TTC549 (cell line): ENCODE measurements at regions not wholly inside any gene's neighbourhood (a gene's known extent, or its start where the extent isn't known, plus 50 kb on each side); places are given as distances from the start of the nearest gene placed in this dataset.

ENCODE experiments used
- FAIRE-seq: peaks from 2 replicates; lab custom pipeline; 2012; peaks lifted over from hg19 to GRCh38; lab: Jason Lieb, UNC

- no peak for FAIRE-seq
Observed at GRCh38 chr12:45627407-45628069, 102.0 kb upstream of the ARID2 start.

- FAIRE-seq: peak; percentile 94
Observed at GRCh38 chr12:45629292-45629691, 100.2 kb upstream of the ARID2 start.

- no peak for FAIRE-seq
Observed at GRCh38 chr12:45633733-45634132, 95.8 kb upstream of the ARID2 start.

GRCh38 chr12:45634273-45634917 lies 95.1 kb upstream of the ARID2 start:
- FAIRE-seq: no peak

GRCh38 chr12:45637242-45637641 lies 92.3 kb upstream of the ARID2 start:
- no peak for FAIRE-seq

GRCh38 chr12:45637706-45638105 lies 91.8 kb upstream of the ARID2 start:
- no peak for FAIRE-seq

GRCh38 chr12:45638386-45638785 lies 91.1 kb upstream of the ARID2 start:
- no peak for FAIRE-seq

- no peak for FAIRE-seq
Observed at GRCh38 chr12:45644541-45644940, 85.0 kb upstream of the ARID2 start.

GRCh38 chr12:45646851-45647581 lies 82.5 kb upstream of the ARID2 start:
- FAIRE-seq: no peak

- FAIRE-seq: no peak
Observed at GRCh38 chr12:45648070-45648469, 81.4 kb upstream of the ARID2 start.

GRCh38 chr12:45651029-45651428 lies 78.5 kb upstream of the ARID2 start:
- no peak for FAIRE-seq

- FAIRE-seq: no peak
Observed at GRCh38 chr12:45654002-45654665, 75.4 kb upstream of the ARID2 start.

- FAIRE-seq: no peak
Observed at GRCh38 chr12:45655186-45655585, 74.3 kb upstream of the ARID2 start.

- no peak for FAIRE-seq
Observed at GRCh38 chr12:45655743-45656142, 73.8 kb upstream of the ARID2 start.

- FAIRE-seq: no peak
Observed at GRCh38 chr12:45658020-45658419, 71.5 kb upstream of the ARID2 start.

GRCh38 chr12:45660330-45660729 lies 69.2 kb upstream of the ARID2 start:
- no peak for FAIRE-seq

- FAIRE-seq: no peak
Observed at GRCh38 chr12:45663455-45663854, 66.1 kb upstream of the ARID2 start.

- no peak for FAIRE-seq
Observed at GRCh38 chr12:45665941-45666340, 63.6 kb upstream of the ARID2 start.

- FAIRE-seq: no peak
Observed at GRCh38 chr12:45666396-45666795, 63.1 kb upstream of the ARID2 start.

GRCh38 chr12:45666816-45667215 lies 62.7 kb upstream of the ARID2 start:
- FAIRE-seq: no peak

GRCh38 chr12:45667761-45668160 lies 61.7 kb upstream of the ARID2 start:
- FAIRE-seq: no peak

GRCh38 chr12:45668641-45669040 lies 60.9 kb upstream of the ARID2 start:
- FAIRE-seq: no peak

GRCh38 chr12:45669093-45669492 lies 60.4 kb upstream of the ARID2 start:
- no peak for FAIRE-seq
